ENCODE measurements at regions not wholly inside any gene's neighbourhood (a gene's known extent, or its start where the extent isn't known, plus 50 kb on each side); places are given as distances from the start of the nearest gene placed in this dataset.

DNA sequence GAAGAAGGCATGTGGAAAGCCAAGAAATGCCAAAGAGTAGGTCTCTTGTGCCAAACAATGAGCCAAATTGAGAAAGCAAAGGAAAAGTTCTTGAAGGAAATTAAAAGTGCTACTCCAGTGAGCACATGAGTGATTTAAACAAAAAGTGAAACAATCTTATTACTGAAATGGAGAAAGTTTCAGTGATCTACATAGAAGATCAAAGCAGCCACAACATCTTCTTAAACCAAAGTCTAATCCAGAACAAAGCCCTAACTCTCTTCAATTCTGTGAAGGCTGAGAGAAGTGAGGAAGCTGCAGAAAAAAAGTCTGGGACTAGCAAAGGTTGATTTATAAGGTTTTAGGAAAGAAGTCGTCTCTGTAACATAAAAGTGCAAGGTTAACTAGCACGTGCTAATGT, 259.6 kb downstream of the FLRT2 start:
- Histone ChIP-seq H3K27me3 (no peaks in the 10 kb centered on the region), H2AFZ (no peak overlapping the region), H3K4me2 (no peak overlapping the region), H3K36me3 (replicated peaks; ENCODE audit: insufficient read depth, low read depth) (no peaks in the 10 kb centered on the region), H3K9me2 (replicated peaks; ENCODE audit: insufficient read depth) (no peaks in the 10 kb centered on the region), H3K27ac (no peak overlapping the region), H3K79me2 (no peaks in the 10 kb centered on the region), H3K4me3 (no peak overlapping the region), H4K20me1 (ENCODE audit: insufficient read depth, poor library complexity, severe bottlenecking) (no peaks in the 10 kb centered on the region), H3K4me1 (ENCODE audit: insufficient read depth) (no peaks in the 10 kb centered on the region), H3K9me3 (ENCODE audit: low read depth) (no peaks in the 10 kb centered on the region)
- TF ChIP-seq EZH2phosphoT487 (IDR thresholded peaks at IDR 0.05; ENCODE audit: low read depth, severe bottlenecking, unreplicated experiment) (no peak), EZH2 (IDR thresholded peaks at IDR 0.05; ENCODE audit: borderline replicate concordance) (no peak)
- TF ChIP-seq, protein P1, sequence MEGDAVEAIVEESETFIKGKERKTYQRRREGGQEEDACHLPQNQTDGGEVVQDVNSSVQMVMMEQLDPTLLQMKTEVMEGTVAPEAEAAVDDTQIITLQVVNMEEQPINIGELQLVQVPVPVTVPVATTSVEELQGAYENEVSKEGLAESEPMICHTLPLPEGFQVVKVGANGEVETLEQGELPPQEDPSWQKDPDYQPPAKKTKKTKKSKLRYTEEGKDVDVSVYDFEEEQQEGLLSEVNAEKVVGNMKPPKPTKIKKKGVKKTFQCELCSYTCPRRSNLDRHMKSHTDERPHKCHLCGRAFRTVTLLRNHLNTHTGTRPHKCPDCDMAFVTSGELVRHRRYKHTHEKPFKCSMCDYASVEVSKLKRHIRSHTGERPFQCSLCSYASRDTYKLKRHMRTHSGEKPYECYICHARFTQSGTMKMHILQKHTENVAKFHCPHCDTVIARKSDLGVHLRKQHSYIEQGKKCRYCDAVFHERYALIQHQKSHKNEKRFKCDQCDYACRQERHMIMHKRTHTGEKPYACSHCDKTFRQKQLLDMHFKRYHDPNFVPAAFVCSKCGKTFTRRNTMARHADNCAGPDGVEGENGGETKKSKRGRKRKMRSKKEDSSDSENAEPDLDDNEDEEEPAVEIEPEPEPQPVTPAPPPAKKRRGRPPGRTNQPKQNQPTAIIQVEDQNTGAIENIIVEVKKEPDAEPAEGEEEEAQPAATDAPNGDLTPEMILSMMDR (IDR thresholded peaks at IDR 0.05; ENCODE audit: poor library complexity) = no peak
- WGBS (ENCODE audit: low lambda C conversion rate, missing lambda C conversion rate) = 69% methylated on average over 2 of the region's 2 CpGs
- DNase-seq (ENCODE audit: low spot score) = no peak

DNA sequence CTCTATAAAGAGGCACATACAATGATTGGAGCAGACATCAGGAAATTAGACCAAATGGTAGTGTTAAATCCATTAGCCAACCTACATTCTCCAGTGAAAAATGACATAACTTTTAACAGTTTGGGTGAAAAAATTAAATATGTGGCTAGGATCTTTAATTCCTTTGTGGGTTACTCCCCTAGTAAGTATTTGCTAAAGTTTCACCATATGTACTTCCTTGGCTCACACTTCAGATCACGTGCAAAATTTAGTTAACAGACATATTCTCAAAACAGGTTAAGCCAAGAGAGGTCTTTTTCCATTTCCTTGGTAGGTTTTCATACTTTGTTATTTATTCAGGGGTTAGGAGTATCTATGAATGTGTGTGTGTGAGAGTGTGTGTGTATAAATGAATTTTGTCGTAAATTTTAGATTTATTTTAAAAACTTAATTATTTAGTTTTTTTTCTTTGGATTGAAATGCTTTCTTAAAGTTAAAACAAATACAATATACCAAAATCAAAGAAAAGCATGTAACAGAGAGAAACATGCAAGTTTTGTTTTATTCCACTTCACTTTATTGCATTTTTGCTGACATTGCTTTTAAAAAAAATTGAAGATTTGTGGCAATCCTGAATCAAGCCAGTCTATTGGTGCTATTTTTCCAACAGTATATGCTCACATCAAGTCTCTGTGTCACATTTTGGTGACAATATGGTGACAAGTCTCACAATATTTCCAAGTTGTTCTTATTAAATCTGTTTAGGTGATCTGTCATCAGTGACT, 258.7 kb downstream of the FLRT2 start:
- Histone ChIP-seq H3K9me3 (ENCODE audit: low read depth) (no peaks in the 10 kb centered on the region), H3K27me3 (no peaks in the 10 kb centered on the region), H3K36me3 (replicated peaks; ENCODE audit: insufficient read depth, low read depth) (no peaks in the 10 kb centered on the region), H3K4me1 (ENCODE audit: insufficient read depth) (no peaks in the 10 kb centered on the region), H4K20me1 (ENCODE audit: insufficient read depth, poor library complexity, severe bottlenecking) (no peaks in the 10 kb centered on the region), H2AFZ (no peak overlapping the region), H3K79me2 (no peaks in the 10 kb centered on the region), H3K9me2 (replicated peaks; ENCODE audit: insufficient read depth) (no peaks in the 10 kb centered on the region), H3K27ac (no peak overlapping the region), H3K4me3 (no peak overlapping the region), H3K4me2 (no peak overlapping the region)
- WGBS (ENCODE audit: low lambda C conversion rate, missing lambda C conversion rate) = 90% methylated on average over 2 of the region's 2 CpGs
- DNase-seq (ENCODE audit: low spot score) = no peak
- no peak for TF ChIP-seq EZH2phosphoT487 (IDR thresholded peaks at IDR 0.05; ENCODE audit: low read depth, severe bottlenecking, unreplicated experiment)
- TF ChIP-seq, protein P1 (IDR thresholded peaks at IDR 0.05; ENCODE audit: poor library complexity) = no peak
- no peak for TF ChIP-seq EZH2 (IDR thresholded peaks at IDR 0.05; ENCODE audit: borderline replicate concordance)

DNA sequence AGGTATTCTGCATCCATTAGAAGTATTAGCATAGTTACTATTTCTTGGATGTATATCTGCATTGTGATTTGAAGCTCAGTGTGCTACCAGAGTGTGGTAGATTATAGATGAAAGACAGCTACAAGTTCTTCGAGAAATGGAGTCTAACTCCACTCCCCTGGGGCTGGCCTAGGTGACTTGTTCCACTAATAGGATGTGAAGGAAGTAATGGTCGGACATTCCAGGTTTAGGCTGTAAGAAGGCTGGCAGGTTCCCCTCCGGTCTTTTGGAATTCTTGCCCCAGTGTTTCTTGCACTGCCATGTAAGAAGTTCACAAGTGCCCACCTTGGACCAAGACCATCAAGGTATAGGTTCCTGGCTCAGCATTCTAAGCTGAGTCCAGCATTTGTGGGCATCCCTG, 236.4 kb downstream of the FLRT2 start:
- no peaks in the 10 kb centered on the region for H3K9me3 ChIP-seq (ENCODE audit: low read depth)
- H3K36me3 ChIP-seq (replicated peaks; ENCODE audit: insufficient read depth, low read depth) = no peaks in the 10 kb centered on the region
- H3K4me1 ChIP-seq (ENCODE audit: insufficient read depth) = no peaks in the 10 kb centered on the region
- H3K9me2 ChIP-seq (replicated peaks; ENCODE audit: insufficient read depth) = no peaks in the 10 kb centered on the region
- no peak for DNase-seq (ENCODE audit: low spot score)
- no peaks in the 10 kb centered on the region for H3K27me3 ChIP-seq
- H3K4me3 ChIP-seq = no peak overlapping the region
- H3K79me2 ChIP-seq = no peaks in the 10 kb centered on the region
- no peak for TF ChIP-seq EZH2 (IDR thresholded peaks at IDR 0.05; ENCODE audit: borderline replicate concordance)
- no peak for TF ChIP-seq EZH2phosphoT487 (IDR thresholded peaks at IDR 0.05; ENCODE audit: low read depth, severe bottlenecking, unreplicated experiment)
- TF ChIP-seq, protein P1 (IDR thresholded peaks at IDR 0.05; ENCODE audit: poor library complexity) = no peak
- H2AFZ ChIP-seq = no peak overlapping the region
- no peak overlapping the region for H3K27ac ChIP-seq
- 98% methylated on average over 3 of the region's 3 CpGs for WGBS (ENCODE audit: low lambda C conversion rate, missing lambda C conversion rate)
- no peaks in the 10 kb centered on the region for H4K20me1 ChIP-seq (ENCODE audit: insufficient read depth, poor library complexity, severe bottlenecking)
- H3K4me2 ChIP-seq = no peak overlapping the region

Measured in hepatocyte (in vitro differentiated cells).